HepG2 (cell line): ENCODE measurements at regions not wholly inside any gene's neighbourhood (a gene's known extent, or its start where the extent isn't known, plus 50 kb on each side); places are given as distances from the start of the nearest gene placed in this dataset.

Source experiments
- BRD4 ChIP-seq: sonication (generic); formaldehyde crosslinking; IDR thresholded peaks from 2 replicates; pipeline ENCODE4 v1.4.0; 2020; ENCODE audit warnings: missing genetic modification reagents
- KMT2A ChIP-seq: sonication (generic); formaldehyde crosslinking; IDR thresholded peaks from 2 replicates; pipeline ENCODE4 v1.4.0; 2020; ENCODE audit warnings: missing genetic modification reagents
- MBNL3 ChIP-seq: fragments of 250-450 bp; sonication (Bioruptor Pico); conservative IDR thresholded peaks from 2 replicates; pipeline ENCODE4 v1.8.0; 2022; ENCODE audit warnings: mild to moderate bottlenecking, inconsistent platforms
- PAWR ChIP-seq: sonication (generic); formaldehyde crosslinking; IDR thresholded peaks from 2 replicates; pipeline ENCODE4 v1.4.0; 2020; ENCODE audit warnings: missing genetic modification reagents, mild to moderate bottlenecking, borderline replicate concordance
- PITX1 ChIP-seq: sonication (generic); formaldehyde crosslinking; IDR thresholded peaks from 2 replicates; pipeline ENCODE4 v1.5.1; 2020; ENCODE audit warnings: mild to moderate bottlenecking, missing genetic modification reagents
- TGIF2 ChIP-seq: IDR thresholded peaks from 2 replicates; pipeline ENCODE4 v1.6.1; 2016; ENCODE audit warnings: control low read depth, missing compliant biosample characterization
- TF ChIP-seq, protein P1 (sequence below): IDR thresholded peaks from 2 replicates; pipeline ENCODE4 v1.6.1; 2016; ENCODE audit warnings: missing biosample characterization, missing genetic modification reagents, low read depth
- TF ChIP-seq, protein P2 (sequence below): sonication (generic); formaldehyde crosslinking; IDR thresholded peaks from 2 replicates; pipeline ENCODE4 v1.4.0; 2020; ENCODE audit warnings: mild to moderate bottlenecking, missing genetic modification reagents, borderline replicate concordance
- TF ChIP-seq, protein P3 (sequence below): sonication (generic); formaldehyde crosslinking; IDR thresholded peaks from 2 replicates; pipeline ENCODE4 v1.4.0; 2020; ENCODE audit warnings: missing genetic modification reagents, borderline replicate concordance
- TF ChIP-seq, protein P4 (sequence below): sonication (generic); formaldehyde crosslinking; IDR thresholded peaks from 2 replicates; pipeline ENCODE4 v1.4.0; 2020; ENCODE audit warnings: mild to moderate bottlenecking, missing genetic modification reagents

DNA sequence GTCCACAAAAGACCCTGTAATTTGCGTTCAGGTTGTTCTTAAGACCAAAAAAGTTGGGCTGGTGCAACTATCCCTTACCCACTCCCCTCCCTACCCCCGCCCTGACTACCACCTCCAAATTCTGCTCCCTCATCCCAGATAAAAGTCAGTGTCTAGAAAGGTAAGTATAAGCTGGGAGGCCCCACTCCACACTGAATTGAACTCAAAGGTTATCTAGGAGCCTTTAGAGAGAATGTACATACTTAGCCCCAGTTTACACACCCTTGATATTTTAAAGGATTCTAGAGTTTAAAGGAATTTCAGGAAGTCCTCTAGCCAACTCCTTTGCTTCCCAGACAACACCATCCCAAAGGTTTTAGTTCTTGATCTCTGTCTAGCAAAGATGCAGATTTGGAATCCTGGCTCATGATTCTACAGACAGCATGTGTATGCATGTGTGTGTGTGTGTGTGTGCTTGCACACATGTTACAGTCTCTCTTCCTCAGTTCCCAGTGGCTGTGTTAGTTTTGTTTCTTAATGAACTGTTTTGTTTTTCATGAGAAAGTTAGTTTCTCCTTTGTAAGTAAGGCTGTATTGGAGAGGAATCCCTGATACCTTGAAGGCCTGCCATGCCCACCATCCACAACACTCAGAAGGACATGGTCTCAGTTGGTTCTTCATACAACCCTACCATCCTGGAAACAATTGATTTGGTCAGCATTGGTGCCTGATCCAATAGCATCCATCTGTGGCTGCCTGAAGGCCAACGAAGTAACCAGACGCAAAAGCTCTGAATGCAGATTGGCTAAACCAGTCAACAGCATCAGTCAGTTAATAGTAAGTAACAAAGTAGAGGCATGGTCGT, 281.3 kb downstream of the SOX9 start (continued):
- TF ChIP-seq, protein P1, sequence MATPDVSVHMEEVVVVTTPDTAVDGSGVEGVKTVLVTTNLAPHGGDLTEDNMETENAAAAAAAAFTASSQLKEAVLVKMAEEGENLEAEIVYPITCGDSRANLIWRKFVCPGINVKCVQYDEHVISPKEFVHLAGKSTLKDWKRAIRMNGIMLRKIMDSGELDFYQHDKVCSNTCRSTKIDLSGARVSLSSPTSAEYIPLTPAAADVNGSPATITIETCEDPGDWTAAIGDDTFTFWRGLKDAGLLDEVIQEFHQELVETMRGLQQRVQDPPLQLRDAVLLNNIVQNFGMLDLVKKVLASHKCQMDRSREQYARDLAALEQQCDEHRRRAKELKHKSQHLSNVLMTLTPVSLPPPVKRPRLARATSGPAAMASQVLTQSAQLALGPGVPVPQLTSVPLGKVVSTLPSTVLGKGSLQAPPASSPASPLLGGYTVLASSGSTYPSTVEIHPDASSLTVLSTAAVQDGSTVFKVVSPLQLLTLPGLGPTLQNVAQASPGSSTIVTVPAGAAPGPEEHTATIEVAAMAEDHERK (CRISPR knock-in tag) = no peak
- TF ChIP-seq MBNL3 (CRISPR knock-in tag) = no peak
- 0 out of 2 replicates have a peak, but pooled peaks have one; percentile 39 for TF ChIP-seq PITX1
- TF ChIP-seq, protein P2, sequence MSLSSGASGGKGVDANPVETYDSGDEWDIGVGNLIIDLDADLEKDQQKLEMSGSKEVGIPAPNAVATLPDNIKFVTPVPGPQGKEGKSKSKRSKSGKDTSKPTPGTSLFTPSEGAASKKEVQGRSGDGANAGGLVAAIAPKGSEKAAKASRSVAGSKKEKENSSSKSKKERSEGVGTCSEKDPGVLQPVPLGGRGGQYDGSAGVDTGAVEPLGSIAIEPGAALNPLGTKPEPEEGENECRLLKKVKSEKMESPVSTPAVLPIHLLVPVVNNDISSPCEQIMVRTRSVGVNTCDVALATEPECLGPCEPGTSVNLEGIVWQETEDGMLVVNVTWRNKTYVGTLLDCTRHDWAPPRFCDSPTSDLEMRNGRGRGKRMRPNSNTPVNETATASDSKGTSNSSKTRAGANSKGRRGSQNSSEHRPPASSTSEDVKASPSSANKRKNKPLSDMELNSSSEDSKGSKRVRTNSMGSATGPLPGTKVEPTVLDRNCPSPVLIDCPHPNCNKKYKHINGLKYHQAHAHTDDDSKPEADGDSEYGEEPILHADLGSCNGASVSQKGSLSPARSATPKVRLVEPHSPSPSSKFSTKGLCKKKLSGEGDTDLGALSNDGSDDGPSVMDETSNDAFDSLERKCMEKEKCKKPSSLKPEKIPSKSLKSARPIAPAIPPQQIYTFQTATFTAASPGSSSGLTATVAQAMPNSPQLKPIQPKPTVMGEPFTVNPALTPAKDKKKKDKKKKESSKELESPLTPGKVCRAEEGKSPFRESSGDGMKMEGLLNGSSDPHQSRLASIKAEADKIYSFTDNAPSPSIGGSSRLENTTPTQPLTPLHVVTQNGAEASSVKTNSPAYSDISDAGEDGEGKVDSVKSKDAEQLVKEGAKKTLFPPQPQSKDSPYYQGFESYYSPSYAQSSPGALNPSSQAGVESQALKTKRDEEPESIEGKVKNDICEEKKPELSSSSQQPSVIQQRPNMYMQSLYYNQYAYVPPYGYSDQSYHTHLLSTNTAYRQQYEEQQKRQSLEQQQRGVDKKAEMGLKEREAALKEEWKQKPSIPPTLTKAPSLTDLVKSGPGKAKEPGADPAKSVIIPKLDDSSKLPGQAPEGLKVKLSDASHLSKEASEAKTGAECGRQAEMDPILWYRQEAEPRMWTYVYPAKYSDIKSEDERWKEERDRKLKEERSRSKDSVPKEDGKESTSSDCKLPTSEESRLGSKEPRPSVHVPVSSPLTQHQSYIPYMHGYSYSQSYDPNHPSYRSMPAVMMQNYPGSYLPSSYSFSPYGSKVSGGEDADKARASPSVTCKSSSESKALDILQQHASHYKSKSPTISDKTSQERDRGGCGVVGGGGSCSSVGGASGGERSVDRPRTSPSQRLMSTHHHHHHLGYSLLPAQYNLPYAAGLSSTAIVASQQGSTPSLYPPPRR (CRISPR knock-in tag) = peak; percentile 19; the same call in 1 of the 2 replicates
- TF ChIP-seq BRD4 (CRISPR knock-in tag) = 0 out of 2 replicates have a peak, but pooled peaks have one; percentile 38
- 0 out of 2 replicates have a peak, but pooled peaks have one; percentile 61 for TF ChIP-seq TGIF2 (CRISPR knock-in tag)
- 0 out of 2 replicates have a peak, but pooled peaks have one; percentile 46 for TF ChIP-seq PAWR (CRISPR knock-in tag)
- no peak for TF ChIP-seq KMT2A (CRISPR knock-in tag)
- TF ChIP-seq, protein P3, sequence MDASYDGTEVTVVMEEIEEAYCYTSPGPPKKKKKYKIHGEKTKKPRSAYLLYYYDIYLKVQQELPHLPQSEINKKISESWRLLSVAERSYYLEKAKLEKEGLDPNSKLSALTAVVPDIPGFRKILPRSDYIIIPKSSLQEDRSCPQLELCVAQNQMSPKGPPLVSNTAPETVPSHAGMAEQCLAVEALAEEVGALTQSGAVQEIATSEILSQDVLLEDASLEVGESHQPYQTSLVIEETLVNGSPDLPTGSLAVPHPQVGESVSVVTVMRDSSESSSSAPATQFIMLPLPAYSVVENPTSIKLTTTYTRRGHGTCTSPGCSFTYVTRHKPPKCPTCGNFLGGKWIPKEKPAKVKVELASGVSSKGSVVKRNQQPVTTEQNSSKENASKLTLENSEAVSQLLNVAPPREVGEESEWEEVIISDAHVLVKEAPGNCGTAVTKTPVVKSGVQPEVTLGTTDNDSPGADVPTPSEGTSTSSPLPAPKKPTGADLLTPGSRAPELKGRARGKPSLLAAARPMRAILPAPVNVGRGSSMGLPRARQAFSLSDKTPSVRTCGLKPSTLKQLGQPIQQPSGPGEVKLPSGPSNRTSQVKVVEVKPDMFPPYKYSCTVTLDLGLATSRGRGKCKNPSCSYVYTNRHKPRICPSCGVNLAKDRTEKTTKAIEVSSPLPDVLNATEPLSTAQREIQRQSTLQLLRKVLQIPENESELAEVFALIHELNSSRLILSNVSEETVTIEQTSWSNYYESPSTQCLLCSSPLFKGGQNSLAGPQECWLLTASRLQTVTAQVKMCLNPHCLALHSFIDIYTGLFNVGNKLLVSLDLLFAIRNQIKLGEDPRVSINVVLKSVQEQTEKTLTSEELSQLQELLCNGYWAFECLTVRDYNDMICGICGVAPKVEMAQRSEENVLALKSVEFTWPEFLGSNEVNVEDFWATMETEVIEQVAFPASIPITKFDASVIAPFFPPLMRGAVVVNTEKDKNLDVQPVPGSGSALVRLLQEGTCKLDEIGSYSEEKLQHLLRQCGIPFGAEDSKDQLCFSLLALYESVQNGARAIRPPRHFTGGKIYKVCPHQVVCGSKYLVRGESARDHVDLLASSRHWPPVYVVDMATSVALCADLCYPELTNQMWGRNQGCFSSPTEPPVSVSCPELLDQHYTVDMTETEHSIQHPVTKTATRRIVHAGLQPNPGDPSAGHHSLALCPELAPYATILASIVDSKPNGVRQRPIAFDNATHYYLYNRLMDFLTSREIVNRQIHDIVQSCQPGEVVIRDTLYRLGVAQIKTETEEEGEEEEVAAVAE = no peak
- TF ChIP-seq, protein P4, sequence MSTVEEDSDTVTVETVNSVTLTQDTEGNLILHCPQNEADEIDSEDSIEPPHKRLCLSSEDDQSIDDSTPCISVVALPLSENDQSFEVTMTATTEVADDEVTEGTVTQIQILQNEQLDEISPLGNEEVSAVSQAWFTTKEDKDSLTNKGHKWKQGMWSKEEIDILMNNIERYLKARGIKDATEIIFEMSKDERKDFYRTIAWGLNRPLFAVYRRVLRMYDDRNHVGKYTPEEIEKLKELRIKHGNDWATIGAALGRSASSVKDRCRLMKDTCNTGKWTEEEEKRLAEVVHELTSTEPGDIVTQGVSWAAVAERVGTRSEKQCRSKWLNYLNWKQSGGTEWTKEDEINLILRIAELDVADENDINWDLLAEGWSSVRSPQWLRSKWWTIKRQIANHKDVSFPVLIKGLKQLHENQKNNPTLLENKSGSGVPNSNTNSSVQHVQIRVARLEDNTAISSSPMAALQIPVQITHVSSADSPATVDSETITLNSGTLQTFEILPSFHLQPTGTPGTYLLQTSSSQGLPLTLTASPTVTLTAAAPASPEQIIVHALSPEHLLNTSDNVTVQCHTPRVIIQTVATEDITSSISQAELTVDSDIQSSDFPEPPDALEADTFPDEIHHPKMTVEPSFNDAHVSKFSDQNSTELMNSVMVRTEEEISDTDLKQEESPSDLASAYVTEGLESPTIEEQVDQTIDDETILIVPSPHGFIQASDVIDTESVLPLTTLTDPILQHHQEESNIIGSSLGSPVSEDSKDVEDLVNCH = 0 out of 2 replicates have a peak, but pooled peaks have one; percentile 21
